Erythroblast (primary cell): ENCODE measurements at regions not wholly inside any gene's neighbourhood (a gene's known extent, or its start where the extent isn't known, plus 50 kb on each side); places are given as distances from the start of the nearest gene placed in this dataset.

Experiments used
- GATA1 ChIP-seq: IDR thresholded peaks from 2 replicates; pipeline ENCODE4 v1.6.1; 2011; ENCODE audit warnings: low read depth, mild to moderate bottlenecking, control low read depth, low read length, moderate library complexity
- POLR2A ChIP-seq: IDR thresholded peaks from 2 replicates; pipeline ENCODE4 v1.6.1; 2011; ENCODE audit warnings: mild to moderate bottlenecking, low read length

GRCh38 chr17:77405867-77406732 lies 265.3 kb downstream of the SEC14L1 start:
- no peak for TF ChIP-seq POLR2A
- TF ChIP-seq GATA1: no peak
